NCI-H69 (cell line): ENCODE measurements at regions not wholly inside any gene's neighbourhood (a gene's known extent, or its start where the extent isn't known, plus 50 kb on each side); places are given as distances from the start of the nearest gene placed in this dataset.

ENCODE experiments used
- DNase-seq: peaks from one replicate; lab custom pipeline; 2025; lab: John Stamatoyannopoulos, UW

- DNase-seq: no peak
Observed at GRCh38 chr5:111869681-111870080, 112.7 kb upstream of the NREP start.

- DNase-seq: no peak
Observed at GRCh38 chr5:111865356-111865755, 108.4 kb upstream of the NREP start.

GRCh38 chr5:111863801-111864200 lies 106.8 kb upstream of the NREP start:
- DNase-seq: no peak

GRCh38 chr5:111859533-111860270 lies 102.7 kb upstream of the NREP start:
- DNase-seq: no peak

- DNase-seq: no peak
Observed at GRCh38 chr5:111859031-111859430, 102.0 kb upstream of the NREP start.

GRCh38 chr5:111857623-111858022 lies 100.6 kb upstream of the NREP start:
- no peak for DNase-seq

DNA sequence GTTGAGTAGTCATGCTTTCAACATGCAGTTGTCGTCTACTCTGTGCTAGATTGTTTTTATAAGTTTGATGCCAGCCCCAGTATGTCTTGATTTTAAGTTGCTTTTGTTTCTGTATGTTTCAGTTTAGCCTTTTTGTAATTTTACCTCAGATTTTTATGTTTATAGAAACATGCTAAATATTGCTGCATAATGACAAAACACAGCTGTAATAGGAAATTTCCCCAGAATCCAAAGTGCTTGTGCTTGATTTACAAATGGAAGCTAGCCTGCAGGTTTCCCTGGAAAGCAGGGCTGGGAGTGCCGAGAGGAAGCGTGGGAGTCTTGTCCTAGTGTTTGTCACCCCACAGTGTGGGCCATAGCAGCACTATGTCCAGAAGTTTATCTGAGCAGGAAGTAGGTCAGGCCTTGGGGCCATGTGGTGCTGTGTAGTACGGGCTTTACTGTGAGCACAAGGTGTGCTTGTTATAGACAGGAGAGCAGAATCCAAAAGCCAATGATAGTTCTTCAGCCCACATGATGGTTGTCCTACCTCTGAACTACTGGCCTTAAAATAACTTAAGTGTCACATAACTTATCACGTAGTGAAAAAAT lies 100.0 kb upstream of the NREP start:
- DNase-seq: no peak

- peak; percentile 7 for DNase-seq
Observed at GRCh38 chr5:111855356-111855755, 98.4 kb upstream of the NREP start.

GRCh38 chr5:111854186-111854585 lies 97.2 kb upstream of the NREP start:
- peak; percentile 21 for DNase-seq

- peak; percentile 51 for DNase-seq
Observed at GRCh38 chr5:111853748-111854147, 96.8 kb upstream of the NREP start.

GRCh38 chr5:111851631-111852548 lies 94.9 kb upstream of the NREP start:
- DNase-seq: no peak

DNA sequence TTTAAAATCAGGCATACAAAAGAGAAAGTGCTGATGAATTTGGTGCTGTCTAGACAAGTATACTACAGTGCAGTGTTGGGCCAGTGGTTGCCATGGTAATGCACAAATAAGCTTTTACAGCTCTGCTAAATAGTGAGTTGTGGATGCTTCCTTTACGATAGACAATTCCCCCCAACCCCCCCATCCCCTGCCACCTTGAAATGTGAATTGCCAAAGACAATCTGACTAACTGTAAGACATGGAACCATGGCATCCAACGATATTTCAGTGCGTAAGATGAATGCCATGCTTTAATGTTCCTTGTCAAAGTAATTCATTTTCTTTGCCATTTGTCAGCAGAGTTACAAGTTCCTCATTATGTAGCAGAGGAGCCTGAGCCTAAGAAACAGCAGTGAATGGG lies 91.5 kb upstream of the NREP start:
- DNase-seq: no peak

DNA sequence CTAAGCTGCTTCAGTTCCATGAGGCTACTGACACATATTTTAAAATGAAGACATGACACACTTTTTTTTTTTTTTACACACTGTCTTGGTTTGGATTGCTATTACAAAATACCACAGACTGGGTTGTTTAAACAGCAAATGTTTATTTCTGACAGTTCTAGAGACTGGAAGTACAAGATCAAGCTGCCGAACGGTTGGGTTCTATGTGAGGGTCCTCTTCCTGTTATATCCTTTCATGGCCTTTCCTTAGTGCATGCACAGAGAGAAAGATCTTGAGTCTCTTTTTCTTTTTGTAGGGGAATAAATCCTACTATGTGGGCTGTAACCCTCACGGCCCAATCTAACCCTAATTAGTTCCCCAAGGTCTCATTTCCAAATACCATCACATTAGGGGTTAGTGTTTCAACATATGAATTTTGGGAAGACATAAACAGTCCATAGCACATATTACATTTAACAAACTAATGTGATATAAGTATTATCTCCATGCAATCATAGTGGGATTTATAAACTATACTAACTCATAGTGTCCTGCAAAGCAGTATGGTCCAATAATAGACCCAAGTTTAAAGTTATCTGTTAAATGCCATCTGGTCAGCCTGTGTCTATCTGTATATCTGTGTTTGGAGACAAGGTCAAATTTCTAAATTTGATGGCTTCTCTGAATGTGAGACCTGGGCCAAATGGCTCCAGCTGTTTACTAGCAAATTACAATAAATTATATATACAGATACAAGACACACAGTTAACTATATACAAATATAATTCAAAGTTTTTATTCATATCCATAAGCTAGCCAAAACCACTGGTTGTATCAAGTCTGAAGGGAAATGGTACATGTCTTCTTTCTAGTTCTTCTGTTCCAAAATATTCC lies 90.3 kb upstream of the NREP start:
- DNase-seq: no peak

- peak; percentile 69 for DNase-seq
Observed at GRCh38 chr5:111840036-111840674, 83.2 kb upstream of the NREP start.

DNA sequence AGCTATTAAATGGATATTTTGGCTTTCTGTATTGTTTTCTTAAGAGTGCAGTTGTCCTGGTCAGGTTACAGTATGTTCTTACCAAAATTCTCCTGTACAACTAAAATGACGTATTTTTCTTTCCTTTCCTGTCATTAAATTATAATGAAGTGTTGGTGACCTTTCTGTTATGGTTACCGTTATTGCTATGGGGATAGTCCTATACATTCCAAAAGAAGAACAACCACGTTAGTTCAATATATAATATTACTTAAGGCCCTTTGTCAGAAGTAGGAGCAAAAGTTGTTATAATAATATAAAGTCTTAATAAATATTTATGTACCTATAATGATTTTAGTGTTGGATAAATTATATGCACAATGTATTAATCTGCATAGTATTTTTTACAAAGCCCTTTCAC lies 82.4 kb upstream of the NREP start:
- DNase-seq: no peak

GRCh38 chr5:111836426-111836825 lies 79.4 kb upstream of the NREP start:
- DNase-seq: no peak

- DNase-seq: no peak
Observed at GRCh38 chr5:111834926-111835599, 78.1 kb upstream of the NREP start.

GRCh38 chr5:111830333-111830732 lies 73.3 kb upstream of the NREP start:
- DNase-seq: peak; percentile 53

- DNase-seq: no peak
Observed at GRCh38 chr5:111829701-111830100, 72.7 kb upstream of the NREP start.

DNA sequence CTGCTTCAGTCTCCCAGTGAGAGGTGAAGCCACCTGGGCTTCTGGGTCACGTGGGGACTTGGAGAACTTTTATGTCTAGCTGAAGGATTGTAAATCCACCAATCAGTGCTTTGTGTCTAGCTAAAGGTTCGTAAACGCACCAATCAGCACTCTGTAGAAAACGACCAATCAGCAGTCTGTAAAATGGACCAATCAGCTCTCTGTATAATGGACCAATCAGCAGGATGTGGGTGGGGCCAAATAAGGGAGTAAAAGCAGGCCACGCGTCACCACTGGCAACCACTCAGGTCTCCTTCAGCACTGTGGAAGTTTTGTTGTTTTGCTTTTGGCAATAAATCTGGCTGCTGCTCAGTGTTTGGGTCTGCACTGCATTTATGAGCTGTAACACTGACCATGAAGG lies 69.1 kb upstream of the NREP start:
- no peak for DNase-seq

GRCh38 chr5:111820072-111820471 lies 63.1 kb upstream of the NREP start:
- peak; percentile 7 for DNase-seq
